Left kidney (tissue), 1 donor: ENCODE measurements at regions not wholly inside any gene's neighbourhood (a gene's known extent, or its start where the extent isn't known, plus 50 kb on each side); places are given as distances from the start of the nearest gene placed in this dataset.

Experiments used
- DNase-seq: peaks from one replicate; pipeline ENCODE4 v3.0.0-alpha.2; 2013

GRCh38 chr16:85291302-85292148 is 179.3 kb upstream of the CIBAR2 start:
- no peak for DNase-seq

DNA sequence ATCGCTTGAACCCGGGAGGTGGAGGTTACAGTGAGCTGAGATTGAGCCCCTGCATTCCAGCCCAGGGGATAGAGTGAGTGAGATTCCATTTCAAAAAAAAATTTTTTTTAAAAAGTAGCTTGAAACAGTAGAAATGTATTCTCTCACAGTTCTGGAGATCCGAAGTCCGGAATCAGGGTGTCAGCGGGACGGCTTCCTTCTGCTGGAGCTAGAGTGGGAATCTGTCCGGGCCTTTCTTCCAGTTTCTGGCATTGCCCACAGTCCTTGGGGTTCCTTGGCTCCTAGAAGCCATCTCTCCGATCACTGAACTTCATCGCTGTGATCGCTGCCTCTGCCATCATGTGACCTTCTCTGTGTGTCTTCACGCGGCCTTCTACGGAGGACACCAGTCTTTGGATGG is 181.2 kb upstream of the CIBAR2 start:
- no peak for DNase-seq

DNA sequence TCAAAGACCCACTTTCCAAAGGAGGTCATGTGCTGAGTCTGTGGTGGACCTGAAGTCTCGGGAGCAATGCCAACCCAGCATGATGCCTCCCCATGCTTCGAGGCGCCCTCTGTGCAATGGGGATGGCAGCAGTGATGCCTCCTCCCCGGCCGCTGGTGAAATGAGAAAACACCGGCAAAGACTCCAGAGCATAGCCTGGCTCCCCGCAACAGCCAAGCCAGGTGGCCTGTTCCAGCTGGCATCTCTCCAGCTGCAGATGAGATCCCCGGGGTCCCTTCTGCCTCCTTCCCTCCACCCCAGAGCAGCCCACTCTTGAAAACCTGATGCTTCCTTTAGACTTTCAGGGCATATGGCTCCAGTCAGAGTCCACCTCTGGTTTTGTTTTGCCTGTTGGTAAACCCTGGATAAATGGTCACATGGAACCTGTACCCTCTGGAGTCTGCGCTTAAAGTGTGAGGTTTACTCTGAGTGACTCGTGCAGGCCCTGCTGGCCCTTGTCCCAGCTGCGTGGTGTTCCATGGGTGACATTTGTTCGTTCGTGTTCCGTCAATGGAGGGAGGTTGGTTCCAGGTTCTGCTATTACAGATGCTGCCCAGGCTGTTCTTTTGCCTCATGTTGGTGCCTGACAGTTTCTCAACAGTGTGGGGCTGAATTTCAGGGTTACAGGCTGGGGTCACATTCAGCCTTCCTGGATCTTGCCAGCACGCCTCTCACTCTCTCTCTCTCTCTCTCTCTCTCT is 181.8 kb upstream of the CIBAR2 start:
- no peak for DNase-seq

- no peak for DNase-seq
Observed at GRCh38 chr16:85294810-85295508, 182.7 kb upstream of the CIBAR2 start.

GRCh38 chr16:85296859-85297660 is 184.8 kb upstream of the CIBAR2 start:
- DNase-seq, result no peak

DNA sequence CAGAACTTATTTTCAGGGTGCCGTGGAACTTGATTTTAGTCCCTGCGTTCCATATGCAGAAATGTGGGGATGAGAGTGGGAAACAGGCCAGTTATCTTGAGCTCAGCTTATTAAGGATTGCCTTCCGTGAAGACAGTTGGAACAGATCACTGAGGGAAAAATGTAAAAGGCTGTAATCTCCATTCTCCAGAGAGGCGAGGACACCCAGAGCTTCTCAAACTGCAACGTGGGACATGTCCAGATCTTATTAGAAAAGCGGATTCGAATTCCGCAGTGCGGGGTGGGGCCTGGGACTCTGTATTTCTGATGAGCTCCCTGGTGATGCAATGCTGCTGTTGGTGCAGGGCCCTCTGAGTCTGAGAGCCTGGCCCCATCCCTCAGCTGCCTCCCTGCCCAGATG is 185.6 kb upstream of the CIBAR2 start:
- no peak for DNase-seq

DNA sequence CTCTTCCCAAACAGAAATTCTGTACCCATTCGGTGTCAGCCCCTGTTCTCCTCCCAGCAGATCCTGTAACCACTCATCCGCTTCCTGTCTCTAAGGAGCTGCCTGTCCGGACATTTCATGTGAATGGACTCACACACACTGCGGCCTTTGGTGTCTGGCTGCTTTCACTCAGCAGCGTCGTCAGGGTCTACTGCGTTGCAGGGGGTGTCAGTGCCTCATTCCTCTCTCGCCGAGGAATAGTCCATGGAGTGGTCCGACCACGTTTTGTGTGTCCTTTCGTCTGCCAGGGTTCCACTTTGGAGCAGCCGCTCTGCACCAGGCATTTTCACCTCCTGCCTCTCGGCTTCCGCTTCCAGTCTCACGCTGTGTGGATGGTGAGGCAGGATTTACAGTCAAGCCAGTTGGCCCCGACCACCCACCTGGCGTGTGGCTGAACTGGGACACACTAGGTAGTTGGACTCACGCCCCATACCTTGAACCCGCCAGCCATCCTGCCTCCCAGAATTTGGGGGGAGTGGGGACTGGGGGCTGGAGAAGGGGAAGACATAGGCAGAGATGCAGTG is 188.2 kb upstream of the CIBAR2 start:
- DNase-seq, result no peak

DNA sequence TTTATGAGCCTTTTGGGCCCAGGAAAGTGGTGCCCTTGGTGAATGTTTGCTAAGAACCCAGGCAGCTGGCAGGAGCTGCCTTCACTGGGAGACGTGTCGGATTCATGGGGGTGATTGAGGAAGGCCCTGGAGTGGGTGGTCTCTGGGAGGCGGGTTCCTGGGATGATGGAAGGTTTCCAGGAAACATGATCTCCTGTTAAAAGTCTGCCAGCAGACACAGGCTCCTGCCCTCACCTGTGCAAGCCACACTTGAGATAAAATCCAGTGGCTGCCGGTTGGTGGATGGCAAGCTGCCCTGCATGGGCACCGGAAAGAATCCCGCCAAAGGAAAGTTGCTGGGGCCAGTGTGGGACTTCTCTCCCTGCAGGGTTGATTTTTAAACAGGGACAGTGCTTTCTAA is 189.0 kb upstream of the CIBAR2 start:
- DNase-seq, result no peak

DNA sequence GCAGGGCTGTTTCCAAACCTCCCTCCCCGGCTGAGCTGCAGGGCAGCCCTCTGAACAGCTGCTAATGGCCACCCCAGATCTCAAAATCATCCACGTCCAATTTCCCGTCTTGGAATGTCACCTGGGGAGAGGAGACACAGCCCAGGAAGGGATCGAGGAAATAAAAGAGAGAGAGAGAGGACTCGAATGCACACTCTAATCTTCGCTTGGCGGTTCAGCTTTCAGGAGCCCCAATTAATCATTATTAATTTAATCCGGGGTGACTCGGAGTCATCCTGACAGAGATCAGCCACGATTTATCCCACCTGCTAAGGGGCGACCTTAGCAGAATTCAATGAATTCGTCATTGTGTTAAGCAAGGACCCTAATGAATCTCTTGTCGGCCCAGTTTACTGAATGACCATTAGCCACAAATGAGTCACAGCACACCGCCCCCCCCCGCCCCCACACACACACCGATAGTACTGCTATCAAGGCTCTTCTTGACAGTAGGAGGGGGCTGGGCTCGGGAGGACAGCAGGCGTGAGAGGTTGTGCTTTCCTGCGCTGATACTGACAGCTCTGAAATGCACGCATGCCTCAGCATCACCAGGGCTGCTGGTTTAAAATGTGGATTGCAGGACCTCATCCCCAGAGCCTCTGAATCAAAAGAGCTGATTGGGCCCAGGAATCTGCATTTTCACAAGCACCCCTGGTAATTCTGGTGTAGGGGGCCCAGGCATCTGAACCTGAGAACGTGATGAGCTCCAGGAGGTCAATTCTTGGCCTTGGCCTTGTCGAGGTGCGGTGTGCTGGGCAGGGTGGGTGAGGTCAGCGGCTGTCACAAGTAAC is 190.0 kb upstream of the CIBAR2 start:
- DNase-seq, result no peak

- DNase-seq, result no peak
Observed at GRCh38 chr16:85302848-85303353, 190.6 kb upstream of the CIBAR2 start.

- no peak for DNase-seq
Observed at GRCh38 chr16:85303354-85303883, 191.1 kb upstream of the CIBAR2 start.

DNA sequence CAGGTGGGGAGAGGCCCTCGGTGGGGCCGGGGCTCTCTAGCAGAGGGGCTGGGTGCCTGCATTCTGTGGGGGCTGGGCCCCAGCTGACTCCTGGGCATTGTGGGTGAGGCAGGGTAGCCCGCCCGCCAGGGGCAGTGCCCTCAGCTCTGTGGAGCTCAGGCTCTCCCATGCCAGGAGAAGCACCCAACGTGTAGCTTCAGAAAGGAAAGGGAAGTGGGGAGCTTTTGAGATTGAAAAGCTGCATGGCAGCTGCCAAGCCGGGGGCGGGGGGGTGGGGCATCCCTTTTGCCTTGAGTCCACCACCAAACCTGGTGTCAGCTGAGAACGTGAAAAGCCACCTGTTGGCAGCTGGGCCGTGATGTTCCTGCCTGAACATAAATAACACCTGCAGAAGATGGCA is 192.1 kb upstream of the CIBAR2 start:
- DNase-seq, result no peak

GRCh38 chr16:85306071-85306792 is 194.0 kb upstream of the CIBAR2 start:
- no peak for DNase-seq

DNA sequence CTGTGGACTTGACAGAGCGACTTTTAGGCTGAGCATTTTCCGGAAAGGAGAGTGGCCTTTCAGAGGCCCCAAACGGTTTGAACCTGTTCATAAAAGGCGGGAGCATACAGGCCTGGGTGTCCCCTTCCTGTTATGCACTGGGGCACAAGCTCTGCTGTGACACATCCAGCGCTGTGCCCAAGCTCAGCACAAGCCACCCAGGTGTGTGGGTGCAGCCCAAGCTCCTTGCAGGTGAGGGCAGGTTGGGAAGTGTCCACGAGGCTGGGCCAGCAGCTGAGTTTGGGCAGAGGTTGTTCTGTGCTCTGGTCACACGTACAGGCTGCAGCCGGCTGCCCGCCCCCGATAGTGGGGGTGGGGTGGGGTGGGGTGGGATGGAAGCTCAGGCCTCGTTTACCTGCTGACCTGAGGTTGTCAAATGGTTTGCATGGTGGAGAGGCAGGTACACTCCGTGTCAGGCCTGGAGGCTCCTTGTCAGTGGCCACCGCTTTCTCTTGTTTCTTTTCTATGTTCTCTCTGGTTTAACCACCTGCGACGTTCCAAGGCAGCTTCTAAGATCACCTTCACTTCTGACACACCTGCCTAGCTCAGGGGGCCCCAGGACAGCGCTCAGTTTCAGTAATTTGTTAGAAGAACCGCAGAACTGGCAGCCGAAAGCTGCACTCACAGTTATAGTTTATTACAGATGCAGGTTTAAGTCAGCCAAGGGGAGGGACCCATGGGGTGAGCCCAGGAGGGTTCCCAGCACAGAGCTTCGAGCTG is 194.7 kb upstream of the CIBAR2 start:
- DNase-seq, result no peak

- no peak for DNase-seq
Observed at GRCh38 chr16:85307552-85308364, 195.5 kb upstream of the CIBAR2 start.

DNA sequence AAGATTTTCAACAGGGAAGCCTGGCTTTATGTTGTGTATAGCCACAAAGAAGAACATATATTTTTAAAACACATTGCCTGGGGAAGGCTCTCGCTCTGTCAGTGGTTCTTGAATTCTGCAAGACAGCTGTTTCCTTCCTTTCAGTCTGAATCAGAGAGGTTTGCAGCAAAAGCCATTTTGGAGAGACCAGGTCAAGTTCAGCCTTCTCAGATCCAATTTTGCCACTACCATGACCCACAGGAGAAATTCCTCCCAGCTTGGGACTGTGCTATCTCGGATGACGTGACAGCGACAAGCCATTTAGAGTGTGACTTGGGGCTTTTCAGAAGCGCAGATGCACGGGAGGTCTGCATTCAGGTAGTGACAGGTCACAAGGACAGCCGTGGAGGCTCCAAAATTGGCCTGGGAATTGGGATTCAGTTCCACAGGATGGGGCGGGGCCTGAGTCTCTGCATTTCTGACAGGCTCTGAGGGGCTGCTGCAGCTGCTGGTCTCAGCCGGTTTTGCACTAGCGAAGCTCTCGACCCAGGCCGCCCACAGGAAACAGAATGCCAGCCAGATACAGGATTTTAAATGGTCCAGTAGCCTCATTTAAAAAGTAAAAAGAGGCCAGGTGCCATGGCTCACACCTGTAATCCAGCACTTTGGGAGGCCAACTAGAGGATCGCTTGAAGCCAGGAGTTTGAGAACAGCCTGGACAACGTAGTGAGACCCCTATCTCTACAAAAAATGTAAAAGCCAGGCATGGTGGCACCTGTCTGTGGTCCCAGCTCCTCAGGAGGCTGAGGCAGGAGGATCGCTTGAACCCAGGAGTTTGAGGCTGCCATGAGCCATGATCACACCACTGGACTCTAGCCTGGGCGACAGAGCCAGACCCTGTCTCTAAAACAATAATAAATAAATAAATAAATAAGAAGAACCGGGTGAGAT is 196.6 kb upstream of the CIBAR2 start:
- no peak for DNase-seq
